Natural killer cell (primary cell): ENCODE measurements at regions not wholly inside any gene's neighbourhood (a gene's known extent, or its start where the extent isn't known, plus 50 kb on each side); places are given as distances from the start of the nearest gene placed in this dataset.

Source experiments
- ATAC-seq, 3 donors: fragments of 150-1000 bp in 2 of 3; fragments of 200-7000 bp in 1 of 3; cut with Tn5 transposase; 1 replicate in 1 of 3; 2 replicates in 2 of 3; pipeline ENCODE4 v1.10.0; 2021; ENCODE audit warnings: mild to moderate bottlenecking in 2 of 3, moderate library complexity in 2 of 3
- DNase-seq, 2 donors: peaks; one replicate each; pipeline versions ENCODE4 v3.0.0 to v3.0.0-alpha.2; 2013 to 2021; ENCODE audit warnings: mixed read lengths in 1 of 2
- H3K27ac ChIP-seq: one replicate; pipeline ENCODE4 v1.5.1; 2013; ENCODE audit warnings: mild to moderate bottlenecking, low read length
- H3K27me3 ChIP-seq: one replicate; pipeline ENCODE4 v1.6.1; 2013; ENCODE audit warnings: low read length; ENCODE audit not compliant: control insufficient read depth, insufficient read depth
- H3K36me3 ChIP-seq: one replicate; pipeline ENCODE4 v1.6.1; 2013; ENCODE audit warnings: low read length; ENCODE audit not compliant: control insufficient read depth, insufficient read depth
- H3K4me1 ChIP-seq: one replicate; pipeline ENCODE4 v1.6.1; 2013; ENCODE audit warnings: low read length; ENCODE audit not compliant: control insufficient read depth, insufficient read depth
- H3K4me3 ChIP-seq: one replicate; pipeline ENCODE4 v1.5.1; 2013; ENCODE audit warnings: low read length
- H3K9me3 ChIP-seq: one replicate; pipeline ENCODE4 v1.6.1; 2013; ENCODE audit warnings: low read length; ENCODE audit not compliant: control insufficient read depth, insufficient read depth
- H3K27ac Mint-ChIP-seq, 2 donors: one replicate each; pipeline ENCODE4 v1.8.0; 2022; ENCODE audit warnings: mild to moderate bottlenecking in 2 of 2, mixed read lengths in 2 of 2, moderate library complexity in 1 of 2
- H3K27me3 Mint-ChIP-seq, 2 donors: one replicate each; pipeline ENCODE4 v1.8.0; 2022; ENCODE audit warnings: low read depth in 2 of 2, mixed read lengths in 2 of 2
- H3K36me3 Mint-ChIP-seq: one replicate; pipeline ENCODE4 v1.8.0; 2022; ENCODE audit warnings: mixed read lengths
- H3K4me1 Mint-ChIP-seq, 2 donors: one replicate each; pipeline ENCODE4 v1.8.0; 2022; ENCODE audit warnings: mixed read lengths in 2 of 2
- H3K4me3 Mint-ChIP-seq: one replicate; pipeline ENCODE4 v1.8.0; 2022; ENCODE audit warnings: mild to moderate bottlenecking, moderate library complexity, mixed read lengths
- H3K9me3 Mint-ChIP-seq, 2 donors: one replicate each; pipeline ENCODE4 v1.8.0; 2022; ENCODE audit warnings: mixed read lengths in 2 of 2
- CTCF ChIP-seq: fragments of 200-600 bp; IDR thresholded peaks from one replicate; pipeline ENCODE4 v1.8.0; 2022; ENCODE audit warnings: antibody characterized with exemption
- WGBS: methylation state at CpG from one replicate; pipeline ENCODE4 v1.1.7; 2013; ENCODE audit warnings: missing lambda C conversion rate; ENCODE audit not compliant: insufficient coverage; 5-methylcytosine and 5-hydroxymethylcytosine counted together
- intact Hi-C: fragments of 100-400 bp; cut with micrococcal nuclease; formaldehyde crosslinking; loops from one replicate; pipeline ENCODE4 v1.14.2; 2022

- no peak overlapping the region for H3K27ac ChIP-seq
- no peaks in the 10 kb centered on the region for H3K36me3 ChIP-seq
- H3K27me3 Mint-ChIP-seq = peaks cover 9 to 36% of the 10 kb centered on the region in 2 donors
- no peaks in the 10 kb centered on the region for H3K4me1 Mint-ChIP-seq
- peaks cover 3% of the 10 kb centered on the region for H3K4me1 ChIP-seq
- H3K9me3 Mint-ChIP-seq = no peaks in the 10 kb centered on the region
- no peaks in the 10 kb centered on the region for H3K9me3 ChIP-seq
- no peak overlapping the region for H3K4me3 Mint-ChIP-seq
- no peak for TF ChIP-seq CTCF
- ATAC-seq = no peak
- no peak for DNase-seq
- H3K27me3 ChIP-seq = no peaks in the 10 kb centered on the region
- no peaks in the 10 kb centered on the region for H3K36me3 Mint-ChIP-seq
- WGBS = 74% methylated on average over 6 of the region's 6 CpGs
- no peak overlapping the region for H3K27ac Mint-ChIP-seq
- H3K4me3 ChIP-seq = no peak overlapping the region
- intact Hi-C loops = no loop called here
Observed at GRCh38 chr6:156695742-156696141, 81.4 kb upstream of the ARID1B start.

- ATAC-seq (no peak), DNase-seq (no peak)
- H3K4me3 Mint-ChIP-seq = no peak overlapping the region
- Histone ChIP-seq H3K36me3 (no peaks in the 10 kb centered on the region), H3K4me1 (peaks cover 3% of the 10 kb centered on the region), H3K27ac (no peak overlapping the region), H3K4me3 (no peak overlapping the region), H3K9me3 (no peaks in the 10 kb centered on the region), H3K27me3 (no peaks in the 10 kb centered on the region)
- 100% methylated on average over 2 of the region's 2 CpGs for WGBS
- no peak overlapping the region for H3K27ac Mint-ChIP-seq
- TF ChIP-seq CTCF = no peak
- intact Hi-C loops = no loop called here
- H3K9me3 Mint-ChIP-seq = no peaks in the 10 kb centered on the region
- peaks cover 9 to 33% of the 10 kb centered on the region in 2 donors for H3K27me3 Mint-ChIP-seq
- no peaks in the 10 kb centered on the region for H3K4me1 Mint-ChIP-seq
- H3K36me3 Mint-ChIP-seq = no peaks in the 10 kb centered on the region
Observed at GRCh38 chr6:156694679-156695078, 82.5 kb upstream of the ARID1B start.

GRCh38 chr6:156691018-156691417, 86.2 kb upstream of the ARID1B start:
- no peak for ATAC-seq
- peaks cover 12% of the 10 kb centered on the region for H3K4me1 ChIP-seq
- no peak for DNase-seq
- WGBS = 76% methylated on average over 4 of the region's 4 CpGs
- no peak for TF ChIP-seq CTCF
- no peaks in the 10 kb centered on the region for H3K9me3 ChIP-seq
- peaks cover 4 to 7% of the 10 kb centered on the region in 2 donors for H3K27me3 Mint-ChIP-seq
- no peaks in the 10 kb centered on the region for H3K27me3 ChIP-seq
- H3K4me1 Mint-ChIP-seq = peaks cover 8 to 12% of the 10 kb centered on the region in 2 donors
- no peak overlapping the region for H3K27ac Mint-ChIP-seq
- H3K27ac ChIP-seq = no peak overlapping the region
- intact Hi-C loops = no loop called here
- H3K36me3 Mint-ChIP-seq = no peaks in the 10 kb centered on the region
- no peak overlapping the region for H3K4me3 Mint-ChIP-seq
- H3K36me3 ChIP-seq = no peaks in the 10 kb centered on the region
- no peak overlapping the region for H3K4me3 ChIP-seq
- no peaks in the 10 kb centered on the region for H3K9me3 Mint-ChIP-seq

GRCh38 chr6:156689656-156690055, 87.5 kb upstream of the ARID1B start:
- Histone ChIP-seq H3K27me3 (no peaks in the 10 kb centered on the region), H3K4me3 (no peak overlapping the region), H3K4me1 (peaks cover 12% of the 10 kb centered on the region), H3K9me3 (no peaks in the 10 kb centered on the region), H3K36me3 (no peaks in the 10 kb centered on the region), H3K27ac (no peak overlapping the region)
- Mint-ChIP-seq H3K36me3 (no peaks in the 10 kb centered on the region), H3K4me1 (peaks cover 12 to 16% of the 10 kb centered on the region in 2 donors), H3K4me3 (no peak overlapping the region), H3K9me3 (no peaks in the 10 kb centered on the region), H3K27me3 (peaks cover 0 to 7% of the 10 kb centered on the region in 2 donors), H3K27ac (no peak overlapping the region)
- intact Hi-C loops = loop anchor here (5.0 kb wide), 1 partner anchor 583 kb away; no protein-coding TSS in a partner anchor
- no peak for TF ChIP-seq CTCF
- 56% methylated on average over 2 of the region's 2 CpGs for WGBS
- ATAC-seq (no peak), DNase-seq (no peak)
